CD4-positive, alpha-beta T cell (primary cell): ENCODE measurements at regions not wholly inside any gene's neighbourhood (a gene's known extent, or its start where the extent isn't known, plus 50 kb on each side); places are given as distances from the start of the nearest gene placed in this dataset.

Experiments
- ATAC-seq: fragments of 200-7000 bp; cut with Tn5 transposase; one replicate; pipeline ENCODE4 v1.10.0; 2022; ENCODE audit warnings: mild to moderate bottlenecking; ENCODE audit not compliant: poor library complexity
- CTCF ChIA-PET: fragments of 350-600 bp; sonication (Branson Sonifier 250); formaldehyde crosslinking; loops from one replicate; lab custom pipeline; 2021; ENCODE audit warnings: antibody characterized with exemption, inconsistent platforms; lab: Charles Lee
- POLR2A ChIA-PET: fragments of 350-600 bp; sonication (Branson Sonifier 250); formaldehyde crosslinking; loops from one replicate; lab custom pipeline; 2021; ENCODE audit warnings: antibody characterized with exemption, inconsistent platforms; lab: Charles Lee
- DNase-seq, 14 experiments: peaks; one replicate each; pipeline ENCODE4 v3.0.0-alpha.2; 2013 to 2020; ENCODE audit warnings: mixed read lengths in 2 of 14
- H3K27ac ChIP-seq, 2 donors: one replicate each; pipeline versions ENCODE4 v1.5.1 to v1.7.0; 2013; ENCODE audit warnings: low read length in 2 of 2, low read depth in 1 of 2, mild to moderate bottlenecking in 1 of 2
- H3K27me3 ChIP-seq, 2 experiments: 1 replicate in 1 of 2; 2 replicates in 1 of 2; pipeline versions ENCODE4 v1.6.1 to v1.7.0; 2013; ENCODE audit warnings: low read length in 2 of 2, control low read depth in 1 of 2, mild to moderate bottlenecking in 1 of 2, moderate library complexity in 1 of 2; ENCODE audit not compliant: insufficient read depth in 2 of 2, control insufficient read depth in 1 of 2
- H3K36me3 ChIP-seq: one replicate; pipeline ENCODE4 v1.6.1; 2013; ENCODE audit warnings: low read length, control low read depth; ENCODE audit not compliant: insufficient read depth
- H3K4me1 ChIP-seq: one replicate; pipeline ENCODE4 v1.6.1; 2013; ENCODE audit warnings: low read length, control low read depth; ENCODE audit not compliant: insufficient read depth
- H3K4me3 ChIP-seq: one replicate; pipeline ENCODE4 v1.5.1; 2013; ENCODE audit warnings: mild to moderate bottlenecking, low read length, moderate library complexity
- H3K9me3 ChIP-seq, 2 experiments: 1 replicate in 1 of 2; 2 replicates in 1 of 2; pipeline versions ENCODE4 v1.6.1 to v1.7.0; 2013; ENCODE audit warnings: low read length in 2 of 2, mild to moderate bottlenecking in 2 of 2, control low read depth in 1 of 2, moderate library complexity in 1 of 2; ENCODE audit not compliant: control insufficient read depth in 1 of 2, insufficient read depth in 1 of 2
- H3K27ac Mint-ChIP-seq: one replicate; pipeline ENCODE4 v1.8.0; 2020; ENCODE audit warnings: mixed read lengths
- H3K27me3 Mint-ChIP-seq: one replicate; pipeline ENCODE4 v1.8.0; 2021; ENCODE audit warnings: mixed read lengths
- H3K36me3 Mint-ChIP-seq: one replicate; pipeline ENCODE4 v1.8.0; 2021; ENCODE audit warnings: low read depth, mixed read lengths
- H3K4me1 Mint-ChIP-seq: one replicate; pipeline ENCODE4 v1.8.0; 2021; ENCODE audit warnings: low read depth, mixed read lengths
- H3K4me3 Mint-ChIP-seq: one replicate; pipeline ENCODE4 v1.8.0; 2020; ENCODE audit warnings: mild to moderate bottlenecking, mixed read lengths
- H3K9me3 Mint-ChIP-seq: one replicate; pipeline ENCODE4 v1.8.0; 2020; ENCODE audit warnings: mixed read lengths
- intact Hi-C, 2 experiments: fragments of 100-400 bp; cut with DNase I in 1 of 2; cut with micrococcal nuclease in 1 of 2; formaldehyde crosslinking; loops; one replicate each; pipeline versions ENCODE4 v1.15.1 to v1.9.0; 2023 to 2025; cut with DNase I, micrococcal nuclease
- TF ChIP-seq, protein P1 (sequence below): fragments of 200-600 bp; IDR thresholded peaks from one replicate; pipeline ENCODE4 v1.8.0; 2022; ENCODE audit warnings: antibody characterized with exemption, mild to moderate bottlenecking

DNA sequence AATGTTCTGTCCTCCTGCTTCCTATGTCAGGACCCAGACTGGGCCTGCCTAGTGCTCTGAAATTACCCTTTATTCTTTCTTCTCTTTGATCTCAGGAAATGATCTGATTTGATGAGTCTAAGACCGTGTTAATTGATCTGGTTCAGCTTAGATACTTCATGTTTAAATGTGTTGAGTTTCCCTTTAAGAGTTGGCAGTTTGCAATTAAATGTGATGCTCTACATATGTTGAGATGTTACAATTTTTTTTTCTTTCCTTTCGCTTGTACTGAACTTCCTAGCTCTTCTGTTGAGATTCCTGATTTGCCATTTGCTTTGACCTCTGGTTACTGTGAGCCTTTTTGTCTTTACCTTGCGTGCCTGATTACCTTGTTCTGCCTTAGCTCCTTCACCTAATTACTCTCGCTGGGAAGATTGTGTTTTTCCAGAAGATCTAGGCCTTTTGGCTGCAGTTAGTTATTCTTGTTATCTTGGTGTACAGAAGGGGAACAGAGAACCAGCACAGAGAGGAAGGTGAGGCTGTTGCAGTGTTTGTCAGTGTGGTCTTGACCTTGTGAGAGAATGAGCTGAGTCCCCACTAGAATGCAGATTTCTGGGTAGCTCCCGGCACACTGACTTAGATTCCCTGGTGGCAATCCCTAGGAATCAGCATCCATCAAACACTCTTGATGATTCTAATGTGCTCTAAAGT lies 203.6 kb downstream of the EDEM1 start:
- Mint-ChIP-seq H3K27ac (no peak overlapping the region), H3K4me3 (no peak overlapping the region), H3K9me3 (no peaks in the 10 kb centered on the region), H3K36me3 (no peaks in the 10 kb centered on the region), H3K27me3 (peaks cover 10% of the 10 kb centered on the region), H3K4me1 (no peaks in the 10 kb centered on the region)
- ChIA-PET CTCF (no interaction called here), POLR2A (no interaction called here)
- DNase-seq = no peak
- TF ChIP-seq, protein P1, sequence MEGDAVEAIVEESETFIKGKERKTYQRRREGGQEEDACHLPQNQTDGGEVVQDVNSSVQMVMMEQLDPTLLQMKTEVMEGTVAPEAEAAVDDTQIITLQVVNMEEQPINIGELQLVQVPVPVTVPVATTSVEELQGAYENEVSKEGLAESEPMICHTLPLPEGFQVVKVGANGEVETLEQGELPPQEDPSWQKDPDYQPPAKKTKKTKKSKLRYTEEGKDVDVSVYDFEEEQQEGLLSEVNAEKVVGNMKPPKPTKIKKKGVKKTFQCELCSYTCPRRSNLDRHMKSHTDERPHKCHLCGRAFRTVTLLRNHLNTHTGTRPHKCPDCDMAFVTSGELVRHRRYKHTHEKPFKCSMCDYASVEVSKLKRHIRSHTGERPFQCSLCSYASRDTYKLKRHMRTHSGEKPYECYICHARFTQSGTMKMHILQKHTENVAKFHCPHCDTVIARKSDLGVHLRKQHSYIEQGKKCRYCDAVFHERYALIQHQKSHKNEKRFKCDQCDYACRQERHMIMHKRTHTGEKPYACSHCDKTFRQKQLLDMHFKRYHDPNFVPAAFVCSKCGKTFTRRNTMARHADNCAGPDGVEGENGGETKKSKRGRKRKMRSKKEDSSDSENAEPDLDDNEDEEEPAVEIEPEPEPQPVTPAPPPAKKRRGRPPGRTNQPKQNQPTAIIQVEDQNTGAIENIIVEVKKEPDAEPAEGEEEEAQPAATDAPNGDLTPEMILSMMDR = no peak
- Histone ChIP-seq H3K36me3 (no peaks in the 10 kb centered on the region), H3K4me1 (no peaks in the 10 kb centered on the region), H3K4me3 (no peak overlapping the region), H3K27me3 (peaks cover 0 to 4% of the 10 kb centered on the region in 2 experiments), H3K27ac (no peak overlapping the region), H3K9me3 (no peaks in the 10 kb centered on the region)
- ATAC-seq = no peak
- intact Hi-C loops = no loop called here

DNA sequence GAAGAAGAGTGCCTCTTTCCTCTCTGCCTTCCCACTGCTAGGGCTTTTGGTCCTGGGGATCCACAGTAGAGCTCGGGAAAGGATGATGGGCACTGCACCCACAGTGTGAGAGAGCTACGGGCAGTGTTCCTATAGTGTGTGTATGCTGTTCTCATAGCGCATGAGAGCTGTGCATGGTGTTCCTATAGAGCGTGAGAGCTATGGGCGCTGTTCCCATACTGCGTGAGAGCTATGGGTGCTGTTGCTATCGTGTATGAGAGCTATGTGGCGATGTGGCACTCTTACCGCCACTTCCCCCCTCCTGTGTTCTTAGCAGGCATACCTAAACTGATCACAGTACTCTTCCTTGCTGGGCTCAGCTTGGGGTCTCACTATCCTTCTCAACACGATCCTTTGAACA lies 213.5 kb downstream of the EDEM1 start:
- Histone ChIP-seq H3K27me3 (no peaks in the 10 kb centered on the region), H3K27ac (no peak overlapping the region), H3K4me1 (no peaks in the 10 kb centered on the region), H3K9me3 (no peaks in the 10 kb centered on the region), H3K36me3 (no peaks in the 10 kb centered on the region), H3K4me3 (no peak overlapping the region)
- no peak for ATAC-seq
- Mint-ChIP-seq H3K27ac (no peak overlapping the region), H3K4me1 (no peaks in the 10 kb centered on the region), H3K36me3 (no peaks in the 10 kb centered on the region), H3K9me3 (no peaks in the 10 kb centered on the region), H3K4me3 (no peak overlapping the region), H3K27me3 (peaks cover 17% of the 10 kb centered on the region)
- TF ChIP-seq, protein P1 = no peak
- intact Hi-C loops = no loop called here
- CTCF ChIA-PET = no interaction called here
- POLR2A ChIA-PET = no interaction called here
- no peak for DNase-seq

GRCh38 chr3:5404718-5405117 lies 217.2 kb downstream of the EDEM1 start:
- no peaks in the 10 kb centered on the region for H3K27me3 ChIP-seq
- H3K36me3 Mint-ChIP-seq = no peaks in the 10 kb centered on the region
- no peaks in the 10 kb centered on the region for H3K9me3 ChIP-seq
- intact Hi-C loops = no loop called here
- ChIA-PET CTCF (no interaction called here), POLR2A (no interaction called here)
- no peak overlapping the region for H3K4me3 Mint-ChIP-seq
- no peak overlapping the region for H3K4me3 ChIP-seq
- no peaks in the 10 kb centered on the region for H3K9me3 Mint-ChIP-seq
- no peak for DNase-seq
- no peak overlapping the region for H3K27ac Mint-ChIP-seq
- ATAC-seq = no peak
- no peaks in the 10 kb centered on the region for H3K4me1 ChIP-seq
- H3K27me3 Mint-ChIP-seq = peaks cover 28% of the 10 kb centered on the region
- TF ChIP-seq, protein P1 = no peak
- no peaks in the 10 kb centered on the region for H3K4me1 Mint-ChIP-seq
- H3K27ac ChIP-seq = no peak overlapping the region
- no peaks in the 10 kb centered on the region for H3K36me3 ChIP-seq
